GM19099 (cell line): ENCODE measurements at regions not wholly inside any gene's neighbourhood (a gene's known extent, or its start where the extent isn't known, plus 50 kb on each side); places are given as distances from the start of the nearest gene placed in this dataset.

Experiments used
- POLR2A ChIP-seq: IDR thresholded peaks from 3 replicates; pipeline ENCODE4 v1.6.1; 2011; ENCODE audit warnings: low read depth; ENCODE audit not compliant: insufficient read length; ENCODE audit errors: extremely low read depth

DNA sequence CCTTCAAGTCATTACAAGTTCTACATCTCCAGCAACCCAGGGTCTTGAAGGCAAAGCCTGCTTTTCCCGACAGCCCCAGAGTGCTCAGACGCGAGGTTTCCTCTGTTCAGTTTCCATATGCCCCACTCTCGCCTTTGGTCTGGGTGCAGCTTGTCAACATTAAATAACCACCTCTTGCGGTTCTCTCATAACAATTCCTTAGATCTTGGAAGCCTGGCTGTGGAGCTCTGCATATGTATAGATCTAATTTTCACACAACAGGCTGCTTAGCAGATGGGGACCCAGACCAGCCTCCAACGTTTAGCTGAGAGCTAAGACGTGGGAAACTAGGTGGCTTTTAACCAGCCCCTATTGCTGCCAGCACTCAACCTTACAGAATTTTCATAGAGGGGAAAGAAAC is 295.5 kb downstream of the RPLP1 start:
- no peak for TF ChIP-seq POLR2A

DNA sequence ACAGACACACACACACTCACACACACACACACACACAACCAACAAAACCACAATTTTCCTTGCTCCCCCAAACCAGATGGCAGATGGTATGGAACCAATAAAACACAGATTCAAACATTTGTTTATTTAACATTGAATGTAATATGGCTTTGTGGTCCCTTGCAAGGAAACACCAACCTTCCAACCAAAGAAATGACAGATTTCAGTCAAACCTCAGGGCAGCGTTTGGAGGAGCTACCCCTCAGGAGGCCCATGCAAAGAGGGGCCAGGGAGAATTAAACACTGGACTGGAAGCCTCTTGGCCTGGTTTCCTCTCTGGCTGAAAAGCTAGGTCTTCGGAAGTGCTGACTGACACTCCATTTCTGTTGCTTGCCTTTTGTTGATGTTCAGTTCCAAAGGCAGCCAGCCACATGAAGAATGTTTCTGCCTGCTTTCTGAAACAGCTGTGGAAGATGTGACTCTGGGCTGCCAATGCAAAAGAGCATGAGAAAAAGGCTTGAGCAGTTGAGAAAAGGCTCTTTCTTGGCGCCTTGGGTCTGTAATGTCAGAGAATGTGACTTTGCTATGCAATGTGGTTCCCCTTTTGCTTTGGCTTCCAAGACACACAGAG is 296.1 kb downstream of the RPLP1 start:
- no peak for TF ChIP-seq POLR2A

DNA sequence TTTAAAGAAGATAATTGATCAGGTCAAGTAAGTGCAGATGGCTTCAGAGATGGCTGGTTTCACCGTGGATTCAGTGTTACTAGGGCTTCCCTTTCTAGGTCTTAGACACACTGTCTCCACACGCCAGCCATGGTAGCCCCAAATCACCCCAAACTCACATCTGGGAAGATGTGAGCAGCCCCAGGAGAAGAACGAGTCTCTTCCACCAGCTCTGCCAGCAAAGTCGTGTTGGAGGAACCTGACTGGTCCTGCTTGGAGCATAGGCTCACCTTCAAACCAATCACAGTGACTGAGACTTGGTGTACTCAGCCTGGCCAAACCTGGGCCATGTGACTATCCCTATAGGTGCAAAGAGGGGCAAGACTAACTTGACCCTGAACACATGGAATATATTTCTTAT is 296.7 kb downstream of the RPLP1 start:
- no peak for TF ChIP-seq POLR2A

DNA sequence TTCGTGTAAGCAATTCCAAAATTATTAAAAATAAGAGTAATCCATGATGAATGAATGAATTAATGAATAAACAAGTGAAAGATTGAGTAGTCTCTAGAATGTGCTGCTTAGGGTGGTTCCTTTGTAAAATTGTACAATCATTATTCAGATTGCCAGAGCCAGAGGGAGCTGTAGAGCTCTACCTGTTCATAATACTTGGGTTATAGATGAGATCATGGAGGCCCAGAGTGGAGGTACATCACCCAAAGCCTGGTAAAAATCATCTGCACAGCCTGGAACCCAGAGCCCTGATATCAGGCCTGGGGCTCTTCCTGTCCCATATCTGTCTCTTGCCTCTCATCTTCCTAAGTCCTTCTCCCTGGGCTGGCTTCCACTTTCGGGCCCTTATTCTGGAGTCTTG is 297.2 kb downstream of the RPLP1 start:
- TF ChIP-seq POLR2A, result no peak

DNA sequence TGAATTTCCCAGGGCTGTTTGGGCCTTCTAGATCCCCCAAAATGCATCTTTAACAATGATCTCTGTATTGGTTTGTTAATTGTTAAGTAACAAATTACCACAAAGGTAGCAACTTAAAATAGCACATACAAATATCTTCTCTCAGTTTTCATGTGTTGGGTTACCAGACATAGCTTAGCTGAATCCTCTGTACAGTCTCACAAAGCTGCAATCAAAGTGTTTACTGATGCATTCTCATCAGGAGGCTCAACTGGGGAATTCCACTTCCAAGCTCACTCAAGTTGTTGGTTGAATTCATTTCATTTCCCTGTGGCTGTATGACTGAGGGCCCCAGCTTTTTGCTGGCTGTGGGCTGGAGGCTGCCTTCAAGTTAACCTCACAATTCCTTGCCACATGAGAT is 297.6 kb downstream of the RPLP1 start:
- TF ChIP-seq POLR2A, result no peak

DNA sequence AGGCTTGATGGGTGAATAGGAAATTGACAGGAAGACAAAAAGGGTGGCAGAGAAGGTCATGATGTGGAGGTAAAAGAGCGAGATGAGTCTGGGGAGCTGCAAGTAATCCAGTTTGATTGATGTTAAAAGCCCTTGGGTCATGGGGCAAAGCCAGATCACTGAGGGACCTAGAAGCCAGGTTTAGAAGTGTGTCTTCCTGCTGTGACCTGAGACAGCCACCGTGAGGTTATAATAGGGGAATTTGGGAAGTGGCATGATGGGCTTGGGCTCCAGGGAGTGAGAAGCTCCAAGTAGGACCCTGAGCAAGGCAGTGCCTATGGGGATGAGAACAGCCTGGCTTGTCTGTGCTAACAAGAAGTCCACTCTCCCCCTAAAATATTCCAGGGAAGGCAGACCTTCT is 298.5 kb downstream of the RPLP1 start:
- no peak for TF ChIP-seq POLR2A

DNA sequence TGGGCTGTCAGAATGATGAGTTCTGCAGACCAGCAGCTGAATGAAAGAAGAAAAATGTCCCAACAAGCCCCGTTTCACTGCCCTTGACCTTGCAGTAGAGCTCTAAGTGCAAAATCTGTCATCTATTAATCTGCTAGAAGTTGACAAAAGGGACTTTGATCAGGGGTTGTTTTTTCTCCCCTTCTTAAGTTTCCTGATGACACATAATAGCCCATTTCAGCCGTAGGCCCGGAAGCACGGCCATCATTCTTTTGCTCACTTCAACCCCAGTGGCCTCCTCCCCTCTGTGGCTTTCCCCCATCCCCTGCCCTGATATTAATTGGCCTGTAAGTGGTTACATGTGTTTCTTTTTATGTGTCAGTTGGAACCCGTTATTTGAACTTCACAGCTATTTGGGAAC is 298.9 kb downstream of the RPLP1 start:
- no peak for TF ChIP-seq POLR2A

DNA sequence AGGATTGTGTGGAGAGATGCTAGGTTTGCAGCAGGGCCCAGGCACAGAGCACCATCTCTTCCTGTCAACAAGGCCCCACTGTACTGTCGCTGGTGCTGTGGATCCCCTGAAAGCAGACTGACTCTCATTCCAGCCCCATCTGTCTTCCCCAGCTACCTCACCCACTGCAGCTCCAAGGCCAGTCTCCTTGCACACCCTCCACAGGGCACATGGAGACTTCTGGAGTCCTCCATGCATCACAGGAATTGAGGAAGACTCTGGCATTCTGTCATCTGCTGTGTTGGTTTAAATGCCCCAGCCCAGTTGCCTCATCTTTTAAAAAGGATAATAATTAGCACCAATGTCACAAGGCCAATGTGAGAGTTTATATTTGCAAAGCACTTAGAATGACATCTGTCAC is 301.2 kb downstream of the RPLP1 start:
- TF ChIP-seq POLR2A, result no peak

DNA sequence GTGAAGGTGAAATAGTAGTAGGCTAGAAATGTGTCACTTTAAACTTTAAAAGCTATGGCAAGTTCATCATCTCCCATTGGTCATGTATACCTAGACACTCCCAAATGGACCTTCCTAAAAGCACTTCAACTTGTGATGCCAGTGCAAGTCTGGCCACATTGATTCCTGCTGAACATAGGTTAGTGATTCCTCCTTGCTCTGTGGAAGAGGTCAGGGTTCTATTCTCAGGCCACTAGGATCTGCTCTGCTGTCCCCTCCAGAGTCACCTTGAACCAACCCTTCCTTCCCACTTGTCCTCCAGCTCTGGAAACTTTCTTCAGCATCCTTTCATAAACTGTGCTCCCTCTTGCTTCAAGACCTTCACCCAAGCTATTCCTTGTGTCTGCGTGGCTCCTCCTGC is 301.7 kb downstream of the RPLP1 start:
- no peak for TF ChIP-seq POLR2A

DNA sequence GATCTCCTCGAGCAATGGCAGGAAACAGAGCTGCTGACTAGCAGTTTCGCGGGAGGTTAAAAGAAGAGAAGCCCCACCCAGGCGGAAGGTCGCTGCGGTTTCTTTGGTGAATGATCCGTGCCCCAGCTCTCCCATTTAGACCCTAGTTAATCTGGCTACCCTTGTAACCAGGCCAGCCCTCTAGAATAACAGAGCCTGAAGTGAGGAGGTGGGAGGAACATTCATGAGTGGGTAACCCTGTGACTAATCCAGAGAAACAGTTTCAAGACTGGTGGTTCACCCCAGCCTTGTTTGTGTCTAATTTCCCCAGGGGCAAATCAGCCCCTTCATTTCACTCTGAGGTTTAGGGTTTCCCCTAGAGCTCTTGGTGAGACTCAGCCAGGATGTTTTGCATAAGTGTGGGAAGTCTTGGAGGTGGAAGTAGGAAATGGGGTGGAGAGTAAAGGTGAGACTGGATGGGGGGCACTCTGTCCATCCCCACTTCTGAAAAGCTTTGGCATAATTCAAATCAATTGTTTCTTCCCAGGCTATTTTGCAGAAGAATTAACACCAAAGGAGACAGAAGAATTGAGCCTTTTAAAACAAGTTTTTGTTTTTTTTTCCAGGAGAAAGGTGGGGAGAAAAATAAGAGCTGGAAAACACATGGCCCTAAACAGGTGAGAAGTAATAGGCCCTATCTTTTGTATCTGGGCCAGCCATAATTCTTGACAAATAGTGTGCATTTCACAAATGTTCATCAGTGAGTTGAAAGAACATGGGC is 303.1 kb downstream of the RPLP1 start:
- TF ChIP-seq POLR2A, result no peak

DNA sequence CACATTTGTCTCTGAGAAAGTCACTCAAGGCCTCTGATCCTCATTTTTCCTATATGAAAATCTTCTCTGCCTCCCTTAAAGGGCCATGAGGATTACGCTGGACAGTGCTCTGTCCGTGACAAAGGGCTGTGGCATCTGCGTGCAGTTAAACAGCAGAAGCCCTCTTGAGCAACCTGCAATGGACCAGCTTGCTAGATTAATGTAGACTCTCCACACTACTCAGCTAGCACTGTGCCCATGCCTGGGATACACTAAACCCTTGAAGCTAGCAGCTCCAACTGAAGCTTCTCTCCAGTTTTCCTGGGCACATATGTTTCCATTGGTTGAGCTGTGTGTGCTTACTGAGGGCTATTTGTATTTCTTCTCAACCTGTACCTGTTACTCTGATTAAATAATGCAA is 303.8 kb downstream of the RPLP1 start:
- TF ChIP-seq POLR2A, result no peak

DNA sequence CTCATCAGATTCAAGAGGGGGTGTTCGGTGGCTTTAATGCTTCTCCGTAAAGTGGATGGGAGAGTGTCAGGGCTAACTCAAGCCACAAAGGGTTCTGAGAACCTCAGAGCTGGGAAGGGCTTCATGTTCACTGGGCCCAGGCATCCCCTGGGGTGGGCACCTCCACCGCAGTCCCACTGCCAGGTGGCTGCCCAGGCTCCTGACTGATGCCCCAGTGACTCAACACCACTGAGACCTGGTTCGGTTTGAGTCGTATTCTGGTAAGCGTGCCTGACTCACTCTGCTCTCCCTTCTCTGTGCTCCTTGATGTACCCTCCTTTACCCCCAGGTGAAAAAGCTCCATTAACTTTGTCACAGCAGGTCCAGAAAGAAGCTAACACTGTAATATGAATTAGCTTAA is 304.6 kb downstream of the RPLP1 start:
- no peak for TF ChIP-seq POLR2A

DNA sequence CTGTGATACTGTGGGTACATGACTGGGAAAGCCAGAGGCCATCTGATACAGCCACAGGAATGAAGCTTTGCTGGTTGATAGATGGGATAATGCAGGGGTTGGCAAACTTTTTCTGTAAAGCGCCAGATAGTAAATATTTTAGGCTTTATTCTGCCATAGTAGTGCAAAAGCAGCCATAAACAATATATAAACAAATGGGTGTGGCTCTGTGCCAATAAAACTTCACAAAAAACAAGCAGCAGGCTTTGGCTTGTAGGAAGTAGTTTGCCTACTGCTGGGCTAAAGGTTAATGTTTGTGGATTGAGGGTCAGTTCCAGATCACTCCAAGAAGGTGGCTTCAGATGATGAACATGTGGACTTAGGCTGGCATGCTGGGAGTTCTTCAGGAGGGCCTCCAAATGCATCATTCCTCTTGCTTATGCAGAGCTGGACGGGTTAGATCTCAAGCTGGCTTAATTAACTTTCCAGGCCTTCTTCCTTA is 305.7 kb downstream of the RPLP1 start:
- no peak for TF ChIP-seq POLR2A

DNA sequence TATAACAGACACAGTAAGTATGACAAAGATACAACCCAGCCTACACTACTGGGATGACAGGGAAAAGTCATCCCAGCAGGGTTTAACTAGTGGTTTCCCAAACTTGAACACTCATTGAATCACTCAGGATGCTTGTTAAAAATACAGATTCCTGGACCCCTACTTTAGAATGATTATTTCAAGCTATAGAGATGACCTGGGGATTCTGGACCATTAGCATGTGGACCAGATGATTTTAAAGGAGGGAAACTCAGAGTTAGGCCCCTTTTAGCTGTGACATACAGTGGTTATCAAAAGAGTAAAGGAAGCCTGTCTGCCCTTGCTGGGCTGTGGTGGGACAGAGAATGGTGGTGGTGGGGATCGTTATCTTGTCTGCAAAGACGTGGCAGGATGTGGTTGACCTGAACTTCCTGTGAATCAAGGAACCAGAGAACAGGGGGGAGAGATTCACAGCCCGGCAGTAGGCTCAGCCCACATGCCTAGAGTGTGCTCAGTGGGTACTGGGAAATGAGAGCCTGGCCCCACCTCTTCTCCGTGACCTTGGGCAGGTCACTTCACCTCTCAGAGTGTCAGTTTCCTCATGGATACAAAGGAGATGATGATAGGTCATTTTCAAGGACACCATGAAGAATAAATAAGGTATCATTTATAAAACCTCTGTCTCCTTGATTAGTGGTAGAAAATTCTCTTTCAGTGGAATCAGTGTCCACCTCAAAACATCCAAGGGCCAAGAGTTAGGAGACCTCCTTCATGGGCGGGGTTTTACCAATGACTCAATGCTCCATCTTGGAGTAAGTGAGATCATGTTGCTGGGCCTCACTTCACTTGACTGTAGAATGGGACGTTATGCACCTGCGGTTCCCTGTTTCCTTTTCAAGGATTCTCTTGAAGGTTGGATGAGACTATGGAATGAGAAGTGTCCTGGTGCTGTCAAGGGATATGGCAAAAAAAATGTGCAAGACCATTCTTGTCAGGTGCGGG is 306.5 kb downstream of the RPLP1 start:
- no peak for TF ChIP-seq POLR2A

DNA sequence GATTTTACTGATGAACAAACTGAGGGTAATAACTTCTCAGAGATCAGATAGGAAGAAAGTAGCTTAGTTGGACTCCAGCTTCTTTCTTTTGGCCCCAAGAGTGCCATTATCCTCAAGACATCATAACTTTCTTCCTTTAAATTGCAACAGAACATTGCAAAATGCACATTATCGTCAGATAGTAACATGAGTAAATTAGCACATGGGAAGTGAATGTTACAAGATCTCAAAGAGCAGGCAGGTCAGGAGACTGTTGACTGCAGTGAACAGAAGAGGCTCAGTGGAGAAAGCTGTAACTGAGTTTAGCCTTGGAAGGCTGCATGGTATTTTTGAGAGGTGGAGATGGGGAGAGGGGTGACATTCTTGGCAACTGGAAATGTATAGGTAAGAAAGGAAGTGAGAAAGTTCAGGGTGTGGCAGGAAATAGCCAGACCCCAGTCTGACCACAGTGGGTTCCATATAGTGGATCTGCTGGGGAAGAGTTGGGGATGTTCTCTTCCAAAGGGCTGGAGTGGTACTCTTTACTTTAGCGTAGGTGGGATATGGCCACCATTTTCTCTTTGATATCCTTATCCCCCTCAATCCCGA is 307.7 kb downstream of the RPLP1 start:
- no peak for TF ChIP-seq POLR2A
